ENCODE measurements at regions not wholly inside any gene's neighbourhood (a gene's known extent, or its start where the extent isn't known, plus 50 kb on each side); places are given as distances from the start of the nearest gene placed in this dataset.
"Not testable (repeated sequence)": the region's sequence is repeated elsewhere in the genome, so short reads cannot be mapped to it uniquely, and the experiment has no call there.

DNA sequence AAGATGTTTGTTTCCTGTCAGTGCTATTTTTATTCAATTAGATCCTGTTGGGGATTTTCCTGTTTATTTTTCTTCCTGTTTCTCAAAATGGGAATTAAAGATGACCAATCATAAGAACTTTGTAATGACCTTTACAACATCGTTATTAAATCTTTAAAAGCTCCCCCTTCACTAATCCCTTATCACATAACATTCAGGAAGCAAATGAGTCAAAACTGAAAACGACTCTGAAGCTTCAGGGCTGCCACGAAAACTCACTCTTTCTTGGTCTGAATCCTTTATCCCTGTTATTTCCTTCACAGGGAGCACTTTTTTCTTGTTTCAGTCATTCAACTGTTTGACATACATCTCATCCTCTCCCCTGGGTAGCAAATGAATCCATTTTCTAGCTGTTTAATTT is 75.8 kb upstream of the MB21D2 start:
- Mint-ChIP-seq H3K27ac (ENCODE audit: low read depth, unreplicated experiment) (no peak overlapping the region), H3K4me3 (ENCODE audit: unreplicated experiment) (no peak overlapping the region), H3K27me3 (ENCODE audit: insufficient read depth, unreplicated experiment) (no peaks in the 10 kb centered on the region), H3K9me3 (ENCODE audit: unreplicated experiment) (no peaks in the 10 kb centered on the region), H3K4me1 (ENCODE audit: insufficient read depth, unreplicated experiment) (peaks cover 4% of the 10 kb centered on the region), H3K36me3 (ENCODE audit: insufficient read depth, unreplicated experiment) (no peaks in the 10 kb centered on the region)
- ChIA-PET CTCF (no interaction called here), POLR2A (interaction anchor here (0.6 kb wide), 1 partner anchor 202 kb away, joined by 4 read pairs; no protein-coding TSS in a partner anchor)
- BruUV-seq (replicated peaks): no TSS peak
- no peak for DNase-seq (ENCODE audit: unreplicated experiment)
- intact Hi-C loops (cut with micrococcal nuclease): no loop called here
- TF ChIP-seq, protein P1, sequence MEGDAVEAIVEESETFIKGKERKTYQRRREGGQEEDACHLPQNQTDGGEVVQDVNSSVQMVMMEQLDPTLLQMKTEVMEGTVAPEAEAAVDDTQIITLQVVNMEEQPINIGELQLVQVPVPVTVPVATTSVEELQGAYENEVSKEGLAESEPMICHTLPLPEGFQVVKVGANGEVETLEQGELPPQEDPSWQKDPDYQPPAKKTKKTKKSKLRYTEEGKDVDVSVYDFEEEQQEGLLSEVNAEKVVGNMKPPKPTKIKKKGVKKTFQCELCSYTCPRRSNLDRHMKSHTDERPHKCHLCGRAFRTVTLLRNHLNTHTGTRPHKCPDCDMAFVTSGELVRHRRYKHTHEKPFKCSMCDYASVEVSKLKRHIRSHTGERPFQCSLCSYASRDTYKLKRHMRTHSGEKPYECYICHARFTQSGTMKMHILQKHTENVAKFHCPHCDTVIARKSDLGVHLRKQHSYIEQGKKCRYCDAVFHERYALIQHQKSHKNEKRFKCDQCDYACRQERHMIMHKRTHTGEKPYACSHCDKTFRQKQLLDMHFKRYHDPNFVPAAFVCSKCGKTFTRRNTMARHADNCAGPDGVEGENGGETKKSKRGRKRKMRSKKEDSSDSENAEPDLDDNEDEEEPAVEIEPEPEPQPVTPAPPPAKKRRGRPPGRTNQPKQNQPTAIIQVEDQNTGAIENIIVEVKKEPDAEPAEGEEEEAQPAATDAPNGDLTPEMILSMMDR (IDR thresholded peaks at IDR 0.05; ENCODE audit: unreplicated experiment): no peak

DNA sequence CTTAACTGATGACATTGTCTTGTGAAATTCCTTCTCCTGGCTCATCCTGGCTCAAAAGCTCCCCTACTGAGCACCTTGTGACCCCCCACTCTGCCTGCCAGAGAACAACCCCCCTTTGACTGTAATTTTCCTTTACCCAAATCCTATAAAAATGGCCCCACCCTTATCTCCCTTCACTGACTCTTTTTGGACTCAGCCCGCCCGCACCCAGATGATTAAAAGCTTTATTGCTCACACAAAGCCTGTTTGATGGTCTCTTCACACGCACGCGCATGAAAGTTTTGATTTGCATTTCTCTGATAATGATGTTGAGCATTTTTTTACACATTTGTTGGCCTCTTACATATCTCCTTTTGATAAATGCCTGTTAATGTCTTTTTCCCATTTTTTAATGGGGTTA is 83.5 kb upstream of the MB21D2 start:
- H3K4me3 Mint-ChIP-seq (ENCODE audit: unreplicated experiment); CTCF ChIA-PET; BruUV-seq (replicated peaks); H3K27me3 Mint-ChIP-seq (ENCODE audit: insufficient read depth, unreplicated experiment); H3K36me3 Mint-ChIP-seq (ENCODE audit: insufficient read depth, unreplicated experiment); POLR2A ChIA-PET; intact Hi-C loops (cut with micrococcal nuclease); H3K27ac Mint-ChIP-seq (ENCODE audit: low read depth, unreplicated experiment); H3K4me1 Mint-ChIP-seq (ENCODE audit: insufficient read depth, unreplicated experiment); DNase-seq (ENCODE audit: unreplicated experiment); H3K9me3 Mint-ChIP-seq (ENCODE audit: unreplicated experiment): not testable (repeated sequence)

DNA sequence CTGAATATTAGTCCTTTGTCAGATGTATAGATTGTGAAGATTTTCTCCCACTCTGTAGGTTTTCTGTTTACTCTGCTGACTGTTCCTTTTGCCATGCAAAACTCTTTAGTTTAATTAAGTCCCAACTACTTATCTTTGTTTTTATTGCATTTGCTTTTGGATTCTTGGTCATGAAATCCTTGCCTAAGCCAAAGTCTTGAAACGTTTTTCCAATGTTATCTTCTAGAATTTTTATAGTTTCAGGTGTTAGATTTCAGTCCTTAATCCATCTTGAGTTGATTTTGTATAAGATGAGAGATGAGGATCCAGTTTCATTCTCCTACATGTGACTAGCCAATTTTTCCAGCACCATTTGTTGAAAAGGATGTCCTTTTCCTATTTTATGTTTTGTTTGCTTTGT is 86.0 kb upstream of the MB21D2 start:
- H3K9me3 Mint-ChIP-seq (ENCODE audit: unreplicated experiment); H3K4me1 Mint-ChIP-seq (ENCODE audit: insufficient read depth, unreplicated experiment); POLR2A ChIA-PET; H3K4me3 Mint-ChIP-seq (ENCODE audit: unreplicated experiment); BruUV-seq (replicated peaks); H3K36me3 Mint-ChIP-seq (ENCODE audit: insufficient read depth, unreplicated experiment); intact Hi-C loops (cut with micrococcal nuclease); H3K27ac Mint-ChIP-seq (ENCODE audit: low read depth, unreplicated experiment); DNase-seq (ENCODE audit: unreplicated experiment); H3K27me3 Mint-ChIP-seq (ENCODE audit: insufficient read depth, unreplicated experiment): not testable (repeated sequence)
- CTCF ChIA-PET: interaction anchor here (0.8 kb wide), 1 partner anchor 187 kb away, joined by 3 read pairs; no protein-coding TSS in a partner anchor

DNA sequence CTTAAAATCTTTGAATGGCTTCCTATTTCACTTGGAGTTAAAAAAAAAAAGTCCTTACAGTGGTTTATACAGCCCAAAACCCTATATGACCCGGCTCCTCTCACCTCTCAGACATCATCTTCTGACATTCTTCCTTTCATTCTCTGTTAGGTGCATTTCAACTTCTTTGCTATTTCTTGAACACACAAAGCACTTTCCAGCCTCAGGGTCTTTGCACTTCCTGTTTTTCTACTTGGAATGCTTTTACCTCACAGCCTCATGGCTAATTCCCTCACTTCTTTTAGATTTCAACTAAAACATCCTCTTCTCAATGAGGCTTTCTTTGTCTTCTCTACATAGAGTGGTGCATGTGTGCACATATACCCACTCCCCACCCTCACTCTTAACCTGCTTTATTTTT is 91.0 kb upstream of the MB21D2 start:
- H3K27me3 Mint-ChIP-seq (ENCODE audit: insufficient read depth, unreplicated experiment): no peaks in the 10 kb centered on the region
- CTCF ChIA-PET: interaction anchor here (0.7 kb wide), 1 partner anchor 36 kb away, joined by 3 read pairs; no protein-coding TSS in a partner anchor
- TF ChIP-seq, protein P1 (IDR thresholded peaks at IDR 0.05; ENCODE audit: unreplicated experiment): no peak
- H3K4me3 Mint-ChIP-seq (ENCODE audit: unreplicated experiment): no peak overlapping the region
- H3K4me1 Mint-ChIP-seq (ENCODE audit: insufficient read depth, unreplicated experiment): no peaks in the 10 kb centered on the region
- no peak for DNase-seq (ENCODE audit: unreplicated experiment)
- H3K9me3 Mint-ChIP-seq (ENCODE audit: unreplicated experiment): peaks cover 7% of the 10 kb centered on the region
- POLR2A ChIA-PET: no interaction called here
- BruUV-seq (replicated peaks): no TSS peak
- H3K36me3 Mint-ChIP-seq (ENCODE audit: insufficient read depth, unreplicated experiment): no peaks in the 10 kb centered on the region
- no peak overlapping the region for H3K27ac Mint-ChIP-seq (ENCODE audit: low read depth, unreplicated experiment)
- intact Hi-C loops (cut with micrococcal nuclease): no loop called here

DNA sequence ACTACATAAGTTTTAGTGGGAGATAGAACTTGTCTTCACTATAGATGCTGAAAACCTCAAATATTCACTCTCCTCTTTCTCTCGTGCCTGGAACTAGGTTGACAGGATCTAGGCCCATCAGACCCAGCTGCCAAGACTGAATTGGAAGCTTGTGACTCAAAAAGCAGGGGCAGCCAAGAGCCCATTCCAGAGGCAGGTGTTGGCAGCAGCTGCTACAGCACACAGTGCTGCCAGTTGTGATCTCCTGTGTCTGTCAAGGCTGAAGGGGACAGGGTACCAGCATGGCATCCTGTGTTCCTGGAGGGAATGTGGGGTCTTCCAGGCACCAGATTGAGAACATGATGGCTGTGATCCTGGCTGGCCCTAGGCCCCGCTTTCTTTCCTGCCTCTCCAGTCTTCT is 92.5 kb upstream of the MB21D2 start:
- Mint-ChIP-seq H3K4me3 (ENCODE audit: unreplicated experiment) (no peak overlapping the region), H3K9me3 (ENCODE audit: unreplicated experiment) (peaks cover 7% of the 10 kb centered on the region), H3K27ac (ENCODE audit: low read depth, unreplicated experiment) (no peak overlapping the region), H3K27me3 (ENCODE audit: insufficient read depth, unreplicated experiment) (no peaks in the 10 kb centered on the region), H3K36me3 (ENCODE audit: insufficient read depth, unreplicated experiment) (no peaks in the 10 kb centered on the region), H3K4me1 (ENCODE audit: insufficient read depth, unreplicated experiment) (no peaks in the 10 kb centered on the region)
- BruUV-seq (replicated peaks): no TSS peak
- CTCF ChIA-PET: interaction anchor here (0.7 to 1.2 kb wide), 2 partner anchors 15 to 554 kb away, joined by 3 to 4 read pairs; no protein-coding TSS in a partner anchor
- intact Hi-C loops (cut with micrococcal nuclease): no loop called here
- TF ChIP-seq, protein P1 (IDR thresholded peaks at IDR 0.05; ENCODE audit: unreplicated experiment): no peak
- POLR2A ChIA-PET: no interaction called here
- DNase-seq (ENCODE audit: unreplicated experiment): no peak
